K562 (cell line): ENCODE measurements at regions not wholly inside any gene's neighbourhood (a gene's known extent, or its start where the extent isn't known, plus 50 kb on each side); places are given as distances from the start of the nearest gene placed in this dataset.

ENCODE experiments used
- ATAC-seq: fragments of 200-7000 bp; cut with Tn5 transposase; 3 replicates; pipeline ENCODE4 v1.9.1; 2020; ENCODE audit warnings: moderate library complexity
- BruUV-seq: library from RNA; stranded (reverse); fragments of 400-500 nt; replicated peaks from 2 replicates; lab custom pipeline; 2021; lab: Mats Ljungman, UMichigan
- CTCF ChIA-PET: fragments of 300-600 bp; formaldehyde crosslinking; extraction: SDS; loops from one replicate; lab custom pipeline; 2021; ENCODE audit warnings: low intra/inter-chr PET ratio; lab: Yijun Ruan, JAX
- POLR2A ChIA-PET: fragments of 300-600, 350-650 bp; sonication (Branson Sonifier 250); formaldehyde crosslinking; extraction: SDS; loops from one replicate; lab custom pipeline; 2021; ENCODE audit warnings: antibody characterized with exemption, inconsistent platforms; lab: Yijun Ruan, JAX
- DNase-seq, 4 experiments: peaks; one replicate each; pipeline versions ENCODE4 v3.0.0 to v3.0.0-alpha.2; 2011 to 2018; ENCODE audit warnings: low spot score in 3 of 4, mixed read lengths in 3 of 4; ENCODE audit errors: extremely low read depth in 1 of 4
- FAIRE-seq: peaks from 2 replicates; lab custom pipeline; 2011; peaks lifted over from hg19 to GRCh38; lab: Jason Lieb, UNC
- H2AFZ ChIP-seq: 2 replicates; pipeline ENCODE4 v1.6.0; 2011; ENCODE audit warnings: low read depth, low read length, control low read depth, inconsistent platforms
- H3K27ac ChIP-seq: fragments of 200-600 bp; 3 replicates; pipeline ENCODE4 v1.8.0; 2011; ENCODE audit warnings: low read depth, mild to moderate bottlenecking, control low read depth, inconsistent platforms, low read length, moderate library complexity, mixed read lengths; ENCODE audit errors: extremely low read depth
- H3K27me3 ChIP-seq, 2 experiments: fragments of 300-600 bp in 1 of 2; 2 replicates in 1 of 2; 3 replicates in 1 of 2; pipeline versions ENCODE4 v1.6.0 to v1.8.0; 2011; ENCODE audit warnings: inconsistent platforms in 2 of 2, low read length in 2 of 2, mild to moderate bottlenecking in 1 of 2, mixed read lengths in 1 of 2, moderate library complexity in 1 of 2; ENCODE audit not compliant: control insufficient read depth in 2 of 2, insufficient read depth in 2 of 2
- H3K36me3 ChIP-seq: fragments of 300-600 bp; 3 replicates; pipeline ENCODE4 v1.8.0; 2011; ENCODE audit warnings: mild to moderate bottlenecking, low read length, inconsistent platforms; ENCODE audit not compliant: control insufficient read depth, insufficient read depth
- H3K4me1 ChIP-seq, 2 experiments: fragments of 200-600 bp in 1 of 2; replicated peaks in 1 of 2; 2 replicates in 1 of 2; 3 replicates in 1 of 2; pipeline versions ENCODE4 v1.5.1 to v1.8.0; 2011; ENCODE audit warnings: inconsistent platforms in 2 of 2, low read length in 2 of 2, mild to moderate bottlenecking in 1 of 2, mixed read lengths in 1 of 2, moderate library complexity in 1 of 2; ENCODE audit not compliant: control insufficient read depth in 2 of 2, insufficient read depth in 2 of 2
- H3K4me2 ChIP-seq: 2 replicates; pipeline ENCODE4 v1.6.1; 2011; ENCODE audit warnings: low read length, control low read depth, inconsistent platforms, mixed read lengths; ENCODE audit not compliant: insufficient read depth
- H3K4me3 ChIP-seq: fragments of 200-600 bp; sonication (generic), shearing (Covaris generic); 2 replicates; pipeline ENCODE4 v1.5.1; 2016; ENCODE audit warnings: control low read depth, inconsistent platforms
- H3K79me2 ChIP-seq: fragments of 200-600 bp; 3 replicates; pipeline ENCODE4 v1.8.0; 2011; ENCODE audit warnings: low read length, inconsistent platforms; ENCODE audit not compliant: control insufficient read depth, insufficient read depth
- H3K9ac ChIP-seq, 2 experiments: 2 replicates each; pipeline versions ENCODE4 v1.6.0 to v1.6.1; 2011; ENCODE audit warnings: low read depth in 2 of 2, low read length in 2 of 2, control low read depth in 1 of 2, inconsistent platforms in 1 of 2, mild to moderate bottlenecking in 1 of 2, mixed read lengths in 1 of 2; ENCODE audit not compliant: insufficient read depth in 1 of 2
- H3K9me1 ChIP-seq: one replicate; pipeline ENCODE4 v1.6.0; 2011; ENCODE audit warnings: inconsistent platforms, mild to moderate bottlenecking, low read length, moderate library complexity; ENCODE audit not compliant: control insufficient read depth, insufficient read depth
- H3K9me3 ChIP-seq: replicated peaks from 2 replicates; pipeline ENCODE4 v1.5.1; 2011; ENCODE audit warnings: low read depth, low read length, inconsistent platforms; ENCODE audit not compliant: control insufficient read depth, insufficient read depth
- H4K20me1 ChIP-seq: replicated peaks from 2 replicates; pipeline ENCODE4 v1.6.1; 2011; ENCODE audit warnings: low read length, inconsistent platforms, mixed read lengths; ENCODE audit not compliant: control insufficient read depth, insufficient read depth
- ATF1 ChIP-seq, 2 experiments: fragments of 450-650 bp in 1 of 2; IDR thresholded peaks; 2 replicates each; pipeline ENCODE4 v1.6.1; 2016; ENCODE audit warnings: missing compliant biosample characterization in 1 of 2, missing genetic modification characterization in 1 of 2
- ATF3 ChIP-seq, 2 experiments: fragments of 450-650 bp in 1 of 2; sonication (generic) in 1 of 2; formaldehyde crosslinking in 1 of 2; IDR thresholded peaks in 1 of 2; conservative IDR thresholded peaks in 1 of 2; 2 replicates each; pipeline versions ENCODE4 v1.6.1 to v1.8.1; 2016 to 2023; ENCODE audit warnings: mild to moderate bottlenecking in 2 of 2, moderate library complexity in 2 of 2, inconsistent platforms in 1 of 2, missing genetic modification reagents in 1 of 2
- CHAMP1 ChIP-seq: fragments of 450-650 bp; IDR thresholded peaks from 2 replicates; pipeline ENCODE4 v1.6.1; 2016; ENCODE audit warnings: mild to moderate bottlenecking
- GATAD2A ChIP-seq: fragments of 450-650 bp; IDR thresholded peaks from 2 replicates; pipeline ENCODE4 v1.6.1; 2017
- HLTF ChIP-seq: fragments of 450-650 bp; IDR thresholded peaks from 2 replicates; pipeline ENCODE4 v1.6.1; 2016
- HMG20A ChIP-seq: fragments of 450-650 bp; formaldehyde crosslinking; conservative IDR thresholded peaks from 2 replicates; pipeline ENCODE4 v1.4.0; 2020; ENCODE audit warnings: mild to moderate bottlenecking, mixed read lengths
- HMG20B ChIP-seq: fragments of 250-450 bp; sonication (Bioruptor Pico); IDR thresholded peaks from 2 replicates; pipeline ENCODE4 v1.5.0; 2021; ENCODE audit warnings: mild to moderate bottlenecking
- JUND ChIP-seq, 2 experiments: IDR thresholded peaks; 2 replicates in 1 of 2; 3 replicates in 1 of 2; pipeline ENCODE4 v1.6.1; 2011; ENCODE audit warnings: borderline replicate concordance in 2 of 2, low read depth in 2 of 2, low read length in 2 of 2, improper control_type of control experiment in 1 of 2, missing biosample characterization in 1 of 2, missing genetic modification characterization in 1 of 2, missing genetic modification reagents in 1 of 2
- MAZ ChIP-seq, 2 experiments: fragments of 450-650 bp in 1 of 2; sonication (generic) in 1 of 2; formaldehyde crosslinking; IDR thresholded peaks in 1 of 2; conservative IDR thresholded peaks in 1 of 2; 2 replicates each; pipeline versions ENCODE4 v1.4.0 to v1.5.0; 2020; ENCODE audit warnings: mild to moderate bottlenecking in 1 of 2, missing genetic modification reagents in 1 of 2
- MYNN ChIP-seq, 2 experiments: sonication (generic); formaldehyde crosslinking in 1 of 2; IDR thresholded peaks; 2 replicates each; pipeline versions ENCODE4 v1.5.0 to v1.6.1; 2016 to 2020; ENCODE audit warnings: antibody characterized with exemption in 1 of 2, missing genetic modification reagents in 1 of 2
- RBM25 ChIP-seq: fragments of 200-400 bp; formaldehyde crosslinking; IDR thresholded peaks from 2 replicates; pipeline ENCODE4 v1.6.1; 2018; ENCODE audit warnings: low read length, low read depth, moderate library complexity; ENCODE audit not compliant: severe bottlenecking
- RBM34 ChIP-seq: fragments of 200-400 bp; formaldehyde crosslinking; IDR thresholded peaks from 2 replicates; pipeline ENCODE4 v1.6.1; 2018; ENCODE audit warnings: low read length, borderline replicate concordance; ENCODE audit not compliant: insufficient read depth
- SMARCC2 ChIP-seq: fragments of 450-650 bp; IDR thresholded peaks from 2 replicates; pipeline ENCODE4 v1.6.1; 2017; ENCODE audit warnings: antibody characterized with exemption, moderate library complexity, mild to moderate bottlenecking, low read depth
- TCF7L2 ChIP-seq: fragments of 150-350 bp; IDR thresholded peaks from 2 replicates; pipeline ENCODE4 v1.6.1; 2016; ENCODE audit warnings: low read depth, mild to moderate bottlenecking, low read length, moderate library complexity
- WHSC1 ChIP-seq: IDR thresholded peaks from one replicate; pipeline ENCODE4 v1.6.1; 2012; ENCODE audit warnings: low read length, control low read depth, inconsistent platforms
- ZBTB12 ChIP-seq: fragments of 250-450 bp; sonication (Bioruptor Pico); IDR thresholded peaks from 2 replicates; pipeline ENCODE4 v1.4.0; 2020
- ZFP1 ChIP-seq: fragments of 450-650 bp; formaldehyde crosslinking; IDR thresholded peaks from 2 replicates; pipeline ENCODE4 v1.4.0; 2020; ENCODE audit warnings: mild to moderate bottlenecking, mixed read lengths
- ZNF175 ChIP-seq: fragments of 200-800 bp; sonication (Bioruptor generic); IDR thresholded peaks from 2 replicates; pipeline ENCODE4 v1.6.1; 2016; ENCODE audit warnings: low read depth, mild to moderate bottlenecking, missing genetic modification characterization, missing compliant biosample characterization
- WGBS: fragments of 100-300 bp; shearing (Covaris generic); methylation state at CpG from one replicate; pipeline ENCODE4 v1.1.6; 2016; ENCODE audit warnings: low coverage, mixed read lengths; ENCODE audit not compliant: insufficient coverage; ENCODE audit errors: missing lambda C conversion rate; 5-methylcytosine and 5-hydroxymethylcytosine counted together
- in situ Hi-C: fragments of 300-500 bp; cut with MboI; formaldehyde crosslinking; loops from 4 replicates; pipeline ENCODE4 v1.15.0; 2018; ENCODE audit warnings: inconsistent platforms, mixed read lengths
- intact Hi-C: fragments of 100-400 bp; cut with micrococcal nuclease; formaldehyde crosslinking; loops from 2 replicates; pipeline ENCODE4 v1.14.2; 2022

GRCh38 chr11:16408619-16409018, 52.3 kb upstream of the SOX6 start:
- in situ Hi-C loops (no loop called here), intact Hi-C loops (no loop called here)
- Histone ChIP-seq H3K4me3 (no peak overlapping the region), H3K4me1 (peaks cover 0 to 20% of the 10 kb centered on the region in 2 experiments; a peak in 3 of 5 replicates), H3K9me3 (no peaks in the 10 kb centered on the region), H3K27me3 (no peaks in the 10 kb centered on the region), H4K20me1 (no peaks in the 10 kb centered on the region), H3K36me3 (no peaks in the 10 kb centered on the region), H3K9me1 (no peaks in the 10 kb centered on the region), H3K79me2 (no peaks in the 10 kb centered on the region), H3K4me2 (no peak overlapping the region), H3K27ac (no peak overlapping the region), H2AFZ (peak overlapping the region; percentile 0; the same call in 1 of the 2 replicates), H3K9ac (no peak overlapping the region)
- POLR2A ChIA-PET = interaction anchor here (1.5 kb wide), 1 partner anchor 58 kb away, joined by 3 read pairs; no protein-coding TSS in a partner anchor
- DNase-seq (peak; percentile 14 to 59 (median 19)), FAIRE-seq (peak; percentile 78), ATAC-seq (peak; percentile 85)
- 0% methylated on average over 1 of the region's 1 CpG for WGBS
- no TSS peak for BruUV-seq
- CTCF ChIA-PET = no interaction called here
- TF ChIP-seq WHSC1 (no peak), GATAD2A (no peak), CHAMP1 (peak; percentile 27; the same call in 1 of the 2 replicates), MAZ (CRISPR knock-in tag; conservative IDR thresholded peaks at IDR 0.05 in 1 of 2, IDR thresholded peaks at IDR 0.05 in 1 of 2) (peak in 1 of 2 experiments; percentile 12; a peak in 1 of 4 replicates), ATF3 (IDR thresholded peaks at IDR 0.05) (peak; percentile 88), ATF3 (CRISPR knock-in tag; conservative IDR thresholded peaks at IDR 0.05) (no peak), ATF1 (CRISPR knock-in tag; IDR thresholded peaks at IDR 0.05) (no peak), ATF1 (tag; IDR thresholded peaks at IDR 0.05) (0 out of 2 replicates have a peak, but pooled peaks have one; percentile 35), HLTF (no peak), HMG20A (CRISPR knock-in tag) (no peak), TCF7L2 (no peak), ZNF175 (CRISPR knock-in tag) (no peak), MYNN (IDR thresholded peaks at IDR 0.05) (no peak), MYNN (CRISPR knock-in tag; IDR thresholded peaks at IDR 0.05) (no peak), RBM34 (no peak), ZBTB12 (CRISPR knock-in tag) (no peak), SMARCC2 (no peak), HMG20B (CRISPR knock-in tag) (no peak), JUND (IDR thresholded peaks at IDR 0.05; ENCODE audit: borderline replicate concordance, low read depth, low read length) (peak; percentile 73), JUND (tag; IDR thresholded peaks at IDR 0.05; ENCODE audit: borderline replicate concordance, low read depth, low read length) (peak; percentile 75), RBM25 (peak; percentile 29), ZFP1 (CRISPR knock-in tag) (no peak)
